ENCODE measurements at regions not wholly inside any gene's neighbourhood (a gene's known extent, or its start where the extent isn't known, plus 50 kb on each side); places are given as distances from the start of the nearest gene placed in this dataset.

DNA sequence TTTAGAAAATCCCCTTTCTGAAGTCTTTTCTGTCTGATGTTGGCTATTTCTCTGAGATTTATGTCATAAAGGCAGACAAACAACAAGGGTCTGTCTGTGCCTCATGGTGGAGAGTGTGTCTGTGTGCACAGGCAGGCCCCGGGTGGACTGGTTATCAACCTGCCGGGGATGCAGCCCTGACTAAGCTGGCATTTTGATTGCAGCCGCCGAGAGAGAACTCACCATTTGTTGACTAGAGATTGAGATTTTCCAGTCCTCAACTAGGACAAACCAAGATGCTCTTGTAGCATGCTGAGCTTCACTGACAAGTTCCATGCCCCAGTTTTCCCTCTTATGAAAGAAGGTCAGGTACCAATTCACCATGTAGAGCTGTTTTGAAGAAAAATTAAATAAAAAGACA is 363.6 kb upstream of the CNR1 start:
- no peak for ATAC-seq
- no TSS peak for BruUV-seq (replicated peaks)
- TF ChIP-seq POLR2AphosphoS5 (IDR thresholded peaks at IDR 0.05; ENCODE audit: low read depth, low read length) (no peak), SIN3A (IDR thresholded peaks at IDR 0.05; ENCODE audit: borderline replicate concordance, insufficient read depth, low read depth, low read length) (no peak), TCF7L2 (IDR thresholded peaks at IDR 0.05; ENCODE audit: low read depth, low read length) (no peak)
- TF ChIP-seq, protein P1, sequence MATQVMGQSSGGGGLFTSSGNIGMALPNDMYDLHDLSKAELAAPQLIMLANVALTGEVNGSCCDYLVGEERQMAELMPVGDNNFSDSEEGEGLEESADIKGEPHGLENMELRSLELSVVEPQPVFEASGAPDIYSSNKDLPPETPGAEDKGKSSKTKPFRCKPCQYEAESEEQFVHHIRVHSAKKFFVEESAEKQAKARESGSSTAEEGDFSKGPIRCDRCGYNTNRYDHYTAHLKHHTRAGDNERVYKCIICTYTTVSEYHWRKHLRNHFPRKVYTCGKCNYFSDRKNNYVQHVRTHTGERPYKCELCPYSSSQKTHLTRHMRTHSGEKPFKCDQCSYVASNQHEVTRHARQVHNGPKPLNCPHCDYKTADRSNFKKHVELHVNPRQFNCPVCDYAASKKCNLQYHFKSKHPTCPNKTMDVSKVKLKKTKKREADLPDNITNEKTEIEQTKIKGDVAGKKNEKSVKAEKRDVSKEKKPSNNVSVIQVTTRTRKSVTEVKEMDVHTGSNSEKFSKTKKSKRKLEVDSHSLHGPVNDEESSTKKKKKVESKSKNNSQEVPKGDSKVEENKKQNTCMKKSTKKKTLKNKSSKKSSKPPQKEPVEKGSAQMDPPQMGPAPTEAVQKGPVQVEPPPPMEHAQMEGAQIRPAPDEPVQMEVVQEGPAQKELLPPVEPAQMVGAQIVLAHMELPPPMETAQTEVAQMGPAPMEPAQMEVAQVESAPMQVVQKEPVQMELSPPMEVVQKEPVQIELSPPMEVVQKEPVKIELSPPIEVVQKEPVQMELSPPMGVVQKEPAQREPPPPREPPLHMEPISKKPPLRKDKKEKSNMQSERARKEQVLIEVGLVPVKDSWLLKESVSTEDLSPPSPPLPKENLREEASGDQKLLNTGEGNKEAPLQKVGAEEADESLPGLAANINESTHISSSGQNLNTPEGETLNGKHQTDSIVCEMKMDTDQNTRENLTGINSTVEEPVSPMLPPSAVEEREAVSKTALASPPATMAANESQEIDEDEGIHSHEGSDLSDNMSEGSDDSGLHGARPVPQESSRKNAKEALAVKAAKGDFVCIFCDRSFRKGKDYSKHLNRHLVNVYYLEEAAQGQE (IDR thresholded peaks at IDR 0.05; ENCODE audit: insufficient read depth in 1 of 2, low read depth in 2 of 2, low read length in 1 of 2): no peak
- TF ChIP-seq, protein P2, sequence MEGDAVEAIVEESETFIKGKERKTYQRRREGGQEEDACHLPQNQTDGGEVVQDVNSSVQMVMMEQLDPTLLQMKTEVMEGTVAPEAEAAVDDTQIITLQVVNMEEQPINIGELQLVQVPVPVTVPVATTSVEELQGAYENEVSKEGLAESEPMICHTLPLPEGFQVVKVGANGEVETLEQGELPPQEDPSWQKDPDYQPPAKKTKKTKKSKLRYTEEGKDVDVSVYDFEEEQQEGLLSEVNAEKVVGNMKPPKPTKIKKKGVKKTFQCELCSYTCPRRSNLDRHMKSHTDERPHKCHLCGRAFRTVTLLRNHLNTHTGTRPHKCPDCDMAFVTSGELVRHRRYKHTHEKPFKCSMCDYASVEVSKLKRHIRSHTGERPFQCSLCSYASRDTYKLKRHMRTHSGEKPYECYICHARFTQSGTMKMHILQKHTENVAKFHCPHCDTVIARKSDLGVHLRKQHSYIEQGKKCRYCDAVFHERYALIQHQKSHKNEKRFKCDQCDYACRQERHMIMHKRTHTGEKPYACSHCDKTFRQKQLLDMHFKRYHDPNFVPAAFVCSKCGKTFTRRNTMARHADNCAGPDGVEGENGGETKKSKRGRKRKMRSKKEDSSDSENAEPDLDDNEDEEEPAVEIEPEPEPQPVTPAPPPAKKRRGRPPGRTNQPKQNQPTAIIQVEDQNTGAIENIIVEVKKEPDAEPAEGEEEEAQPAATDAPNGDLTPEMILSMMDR (IDR thresholded peaks at IDR 0.05): no peak
- H3K27me3 ChIP-seq (ENCODE audit: control insufficient read depth, insufficient read depth, low read length): no peaks in the 10 kb centered on the region
- no peak for DNase-seq (ENCODE audit: low read depth, low spot score)
- intact Hi-C loops (cut with micrococcal nuclease; ENCODE audit: unreplicated experiment): no loop called here
- H3K4me1 ChIP-seq (ENCODE audit: control insufficient read depth, insufficient read depth, low read length): no peaks in the 10 kb centered on the region
- H3K9me3 ChIP-seq (ENCODE audit: control insufficient read depth, insufficient read depth, low read depth, low read length): no peaks in the 10 kb centered on the region
- no peak overlapping the region for H3K27ac ChIP-seq (ENCODE audit: low read length)
- ChIA-PET POLR2A (no interaction called here), CTCF (no interaction called here)
- no peaks in the 10 kb centered on the region for H3K36me3 ChIP-seq (ENCODE audit: control insufficient read depth, insufficient read depth, low read length)
- in situ Hi-C loops (cut with HindIII; ENCODE audit: low pct_unique_long_range_greater_than_20kb, low sequenced_read_pairs): no loop called here
- H3K4me3 ChIP-seq (ENCODE audit: low read depth in 2 of 2, low read length in 2 of 2): no peak overlapping the region

DNA sequence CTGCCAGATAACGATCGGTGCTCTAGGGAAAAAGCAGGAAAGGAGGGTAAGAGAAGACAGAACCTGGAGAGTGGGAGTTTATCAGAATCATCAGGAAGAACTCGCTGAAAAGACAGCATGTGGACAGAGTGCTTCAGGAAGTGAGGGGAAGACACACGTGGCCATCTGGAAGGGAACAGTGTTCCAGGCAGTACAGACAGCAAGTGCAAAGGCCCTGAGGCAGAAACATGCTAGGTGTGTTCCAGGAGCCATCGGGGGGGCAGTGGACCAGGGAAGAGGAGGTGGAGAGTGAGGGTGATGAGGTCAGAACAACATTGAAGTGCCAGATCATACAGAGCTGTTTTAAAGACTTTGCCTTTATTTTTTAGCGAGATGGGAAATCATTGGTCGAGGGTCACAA is 354.3 kb upstream of the CNR1 start:
- peaks cover 2% of the 10 kb centered on the region; the same call in 1 of the 2 replicates for H3K27me3 ChIP-seq (ENCODE audit: control insufficient read depth, insufficient read depth, low read length)
- ATAC-seq (no peak), DNase-seq (ENCODE audit: low read depth, low spot score) (no peak)
- no peaks in the 10 kb centered on the region for H3K36me3 ChIP-seq (ENCODE audit: control insufficient read depth, insufficient read depth, low read length)
- no peaks in the 10 kb centered on the region for H3K4me1 ChIP-seq (ENCODE audit: control insufficient read depth, insufficient read depth, low read length)
- H3K4me3 ChIP-seq (ENCODE audit: low read depth in 2 of 2, low read length in 2 of 2): no peak overlapping the region
- no peaks in the 10 kb centered on the region for H3K9me3 ChIP-seq (ENCODE audit: control insufficient read depth, insufficient read depth, low read depth, low read length)
- ChIA-PET POLR2A (no interaction called here), CTCF (no interaction called here)
- intact Hi-C loops (cut with micrococcal nuclease; ENCODE audit: unreplicated experiment): no loop called here
- in situ Hi-C loops (cut with HindIII; ENCODE audit: low pct_unique_long_range_greater_than_20kb, low sequenced_read_pairs): no loop called here
- no peak overlapping the region for H3K27ac ChIP-seq (ENCODE audit: low read length)
- TF ChIP-seq, protein P1 (IDR thresholded peaks at IDR 0.05; ENCODE audit: insufficient read depth in 1 of 2, low read depth in 2 of 2, low read length in 1 of 2): no peak
- TF ChIP-seq, protein P2 (IDR thresholded peaks at IDR 0.05): no peak
- no peak for TF ChIP-seq TCF7L2 (IDR thresholded peaks at IDR 0.05; ENCODE audit: low read depth, low read length)
- no peak for TF ChIP-seq SIN3A (IDR thresholded peaks at IDR 0.05; ENCODE audit: borderline replicate concordance, insufficient read depth, low read depth, low read length)
- no peak for TF ChIP-seq POLR2AphosphoS5 (IDR thresholded peaks at IDR 0.05; ENCODE audit: low read depth, low read length)
- BruUV-seq (replicated peaks): no TSS peak
